ENCODE measurements at regions not wholly inside any gene's neighbourhood (a gene's known extent, or its start where the extent isn't known, plus 50 kb on each side); places are given as distances from the start of the nearest gene placed in this dataset.
"Not testable (repeated sequence)": the region's sequence is repeated elsewhere in the genome, so short reads cannot be mapped to it uniquely, and the experiment has no call there.

DNA sequence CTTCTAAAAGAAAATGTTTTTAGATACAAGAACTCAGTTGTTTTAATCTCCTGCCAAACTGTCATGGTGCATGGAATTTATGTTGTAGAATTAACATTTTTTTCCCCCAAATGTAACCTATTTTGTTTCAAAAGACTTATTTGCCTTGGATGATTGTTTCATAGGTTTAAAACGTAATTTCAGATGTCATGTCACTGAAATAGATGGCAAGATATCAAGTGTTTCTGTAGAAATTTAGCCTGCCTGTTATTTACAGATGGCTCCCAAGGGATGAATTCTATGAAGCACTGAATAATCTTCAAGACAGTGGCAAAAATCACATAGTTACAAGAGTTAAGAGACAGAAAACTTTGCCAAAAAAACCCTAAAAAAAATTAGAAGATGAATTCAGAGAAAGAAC lies 1484.6 kb downstream of the OLFM4 start:
- TF ChIP-seq, protein P1, sequence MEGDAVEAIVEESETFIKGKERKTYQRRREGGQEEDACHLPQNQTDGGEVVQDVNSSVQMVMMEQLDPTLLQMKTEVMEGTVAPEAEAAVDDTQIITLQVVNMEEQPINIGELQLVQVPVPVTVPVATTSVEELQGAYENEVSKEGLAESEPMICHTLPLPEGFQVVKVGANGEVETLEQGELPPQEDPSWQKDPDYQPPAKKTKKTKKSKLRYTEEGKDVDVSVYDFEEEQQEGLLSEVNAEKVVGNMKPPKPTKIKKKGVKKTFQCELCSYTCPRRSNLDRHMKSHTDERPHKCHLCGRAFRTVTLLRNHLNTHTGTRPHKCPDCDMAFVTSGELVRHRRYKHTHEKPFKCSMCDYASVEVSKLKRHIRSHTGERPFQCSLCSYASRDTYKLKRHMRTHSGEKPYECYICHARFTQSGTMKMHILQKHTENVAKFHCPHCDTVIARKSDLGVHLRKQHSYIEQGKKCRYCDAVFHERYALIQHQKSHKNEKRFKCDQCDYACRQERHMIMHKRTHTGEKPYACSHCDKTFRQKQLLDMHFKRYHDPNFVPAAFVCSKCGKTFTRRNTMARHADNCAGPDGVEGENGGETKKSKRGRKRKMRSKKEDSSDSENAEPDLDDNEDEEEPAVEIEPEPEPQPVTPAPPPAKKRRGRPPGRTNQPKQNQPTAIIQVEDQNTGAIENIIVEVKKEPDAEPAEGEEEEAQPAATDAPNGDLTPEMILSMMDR (IDR thresholded peaks at IDR 0.05; ENCODE audit: unreplicated experiment) = no peak
- no peak for DNase-seq (ENCODE audit: low spot score)
- no peaks in the 10 kb centered on the region for H3K9me3 Mint-ChIP-seq (ENCODE audit: unreplicated experiment)
- H3K36me3 Mint-ChIP-seq (ENCODE audit: low read depth, unreplicated experiment) = no peaks in the 10 kb centered on the region
- peaks cover 1% of the 10 kb centered on the region for H3K27me3 Mint-ChIP-seq (ENCODE audit: unreplicated experiment)
- no peak overlapping the region for H3K27ac Mint-ChIP-seq (ENCODE audit: unreplicated experiment)
- no peaks in the 10 kb centered on the region for H3K4me1 Mint-ChIP-seq (ENCODE audit: unreplicated experiment)
- no peak overlapping the region for H3K4me3 Mint-ChIP-seq (ENCODE audit: unreplicated experiment)

DNA sequence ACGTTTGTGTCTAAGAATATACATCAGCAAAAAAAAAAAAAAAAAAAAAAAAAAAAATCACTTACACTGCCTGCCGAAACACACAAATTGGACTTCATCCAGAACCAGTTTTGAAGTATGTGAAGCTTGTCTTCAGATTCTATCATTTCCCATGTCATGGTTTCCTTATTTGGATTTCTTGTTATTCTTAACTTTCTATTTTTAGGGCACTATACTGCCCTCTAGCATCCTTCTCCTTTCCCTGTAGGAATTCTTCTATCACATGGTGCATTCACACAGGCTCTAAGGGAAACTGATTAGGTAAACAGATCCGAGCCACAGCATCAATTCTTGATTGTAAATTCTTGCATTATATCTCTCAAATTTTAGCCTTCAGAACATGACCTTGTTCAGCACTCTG lies 1507.5 kb downstream of the OLFM4 start:
- H3K4me3 Mint-ChIP-seq (ENCODE audit: unreplicated experiment) = no peak overlapping the region
- TF ChIP-seq, protein P1 (IDR thresholded peaks at IDR 0.05; ENCODE audit: unreplicated experiment) = no peak
- DNase-seq (ENCODE audit: low spot score) = no peak

GRCh38 chr13:54563286-54563685 lies 1534.7 kb downstream of the OLFM4 start:
- Mint-ChIP-seq H3K4me3 (ENCODE audit: unreplicated experiment) (no peak overlapping the region), H3K27me3 (ENCODE audit: unreplicated experiment) (no peaks in the 10 kb centered on the region), H3K9me3 (ENCODE audit: unreplicated experiment) (no peaks in the 10 kb centered on the region), H3K4me1 (ENCODE audit: unreplicated experiment) (peaks cover 6% of the 10 kb centered on the region), H3K36me3 (ENCODE audit: low read depth, unreplicated experiment) (no peaks in the 10 kb centered on the region), H3K27ac (ENCODE audit: unreplicated experiment) (no peak overlapping the region)
- TF ChIP-seq, protein P1 (IDR thresholded peaks at IDR 0.05; ENCODE audit: unreplicated experiment) = no peak
- DNase-seq (ENCODE audit: low spot score) = no peak

More for the DNA sequence above, 1507.5 kb downstream of the OLFM4 start:
- Mint-ChIP-seq H3K27me3 (ENCODE audit: unreplicated experiment) (no peaks in the 10 kb centered on the region), H3K9me3 (ENCODE audit: unreplicated experiment) (no peaks in the 10 kb centered on the region), H3K27ac (ENCODE audit: unreplicated experiment) (no peak overlapping the region), H3K36me3 (ENCODE audit: low read depth, unreplicated experiment) (no peaks in the 10 kb centered on the region), H3K4me1 (ENCODE audit: unreplicated experiment) (no peaks in the 10 kb centered on the region)

GRCh38 chr13:54572037-54572436 lies 1543.4 kb downstream of the OLFM4 start:
- H3K27ac Mint-ChIP-seq (ENCODE audit: unreplicated experiment) = not testable (repeated sequence)

DNA sequence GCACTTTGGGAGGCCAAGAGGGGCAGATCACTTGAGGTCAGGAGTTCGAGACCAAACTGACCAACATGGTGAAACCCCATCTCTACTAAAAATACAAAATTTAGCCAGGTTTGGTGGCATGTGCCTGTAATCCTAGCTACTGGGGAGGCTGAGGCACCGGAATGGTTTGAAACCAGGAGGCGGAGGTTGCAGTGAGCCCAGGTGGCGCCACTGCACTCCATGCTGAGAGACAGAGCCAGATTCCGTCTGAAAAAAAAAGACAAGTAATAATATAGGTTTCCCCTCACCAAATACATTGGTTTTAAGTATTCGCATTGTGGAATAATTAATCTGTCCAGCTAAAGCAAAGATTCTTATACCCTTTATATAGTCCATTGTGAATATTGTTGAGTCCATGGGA lies 1544.6 kb downstream of the OLFM4 start:
- Mint-ChIP-seq H3K27me3 (ENCODE audit: unreplicated experiment) (no peaks in the 10 kb centered on the region), H3K4me3 (ENCODE audit: unreplicated experiment) (no peak overlapping the region), H3K27ac (ENCODE audit: unreplicated experiment) (no peak overlapping the region), H3K9me3 (ENCODE audit: unreplicated experiment) (no peaks in the 10 kb centered on the region), H3K4me1 (ENCODE audit: unreplicated experiment) (no peaks in the 10 kb centered on the region), H3K36me3 (ENCODE audit: low read depth, unreplicated experiment) (no peaks in the 10 kb centered on the region)
- TF ChIP-seq, protein P1 (IDR thresholded peaks at IDR 0.05; ENCODE audit: unreplicated experiment) = no peak
- no peak for DNase-seq (ENCODE audit: low spot score)

More at GRCh38 chr13:54572037-54572436, 1543.4 kb downstream of the OLFM4 start:
- H3K4me3 Mint-ChIP-seq (ENCODE audit: unreplicated experiment); H3K4me1 Mint-ChIP-seq (ENCODE audit: unreplicated experiment); H3K9me3 Mint-ChIP-seq (ENCODE audit: unreplicated experiment); H3K27me3 Mint-ChIP-seq (ENCODE audit: unreplicated experiment); H3K36me3 Mint-ChIP-seq (ENCODE audit: low read depth, unreplicated experiment); DNase-seq (ENCODE audit: low spot score): not testable (repeated sequence)

- Mint-ChIP-seq H3K27ac (ENCODE audit: unreplicated experiment) (no peak overlapping the region), H3K4me1 (ENCODE audit: unreplicated experiment) (no peaks in the 10 kb centered on the region), H3K36me3 (ENCODE audit: low read depth, unreplicated experiment) (no peaks in the 10 kb centered on the region), H3K27me3 (ENCODE audit: unreplicated experiment) (no peaks in the 10 kb centered on the region), H3K9me3 (ENCODE audit: unreplicated experiment) (no peaks in the 10 kb centered on the region), H3K4me3 (ENCODE audit: unreplicated experiment) (no peak overlapping the region)
- DNase-seq (ENCODE audit: low spot score) = no peak
- TF ChIP-seq, protein P1 (IDR thresholded peaks at IDR 0.05; ENCODE audit: unreplicated experiment) = no peak
Observed at GRCh38 chr13:54574791-54575190, 1546.2 kb downstream of the OLFM4 start.
